COLO829 (cell line): ENCODE measurements at regions not wholly inside any gene's neighbourhood (a gene's known extent, or its start where the extent isn't known, plus 50 kb on each side); places are given as distances from the start of the nearest gene placed in this dataset.

ENCODE experiments used
- DNase-seq: peaks from one replicate; pipeline ENCODE4 v3.0.0; 2012; ENCODE audit warnings: low spot score

DNA sequence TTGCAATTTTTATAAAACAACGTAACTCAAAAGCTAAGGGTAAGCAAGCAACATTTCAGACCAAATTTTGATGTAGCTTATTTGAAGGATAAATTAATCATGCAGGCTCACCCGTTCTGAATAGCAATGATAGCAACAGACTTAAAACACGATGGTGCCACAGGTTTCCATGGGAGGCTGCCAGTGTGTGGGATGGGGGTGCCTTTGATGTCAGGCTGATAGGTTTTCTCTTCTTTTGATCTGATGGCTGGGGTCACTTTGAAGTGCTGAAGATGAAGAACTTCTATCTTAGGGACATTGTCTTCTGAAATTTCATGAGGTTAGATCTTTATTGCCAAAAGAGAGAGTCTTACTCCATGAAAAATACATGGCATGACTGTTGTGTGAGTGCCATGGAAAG, 206.8 kb downstream of the LPIN1 start:
- DNase-seq, result no peak

DNA sequence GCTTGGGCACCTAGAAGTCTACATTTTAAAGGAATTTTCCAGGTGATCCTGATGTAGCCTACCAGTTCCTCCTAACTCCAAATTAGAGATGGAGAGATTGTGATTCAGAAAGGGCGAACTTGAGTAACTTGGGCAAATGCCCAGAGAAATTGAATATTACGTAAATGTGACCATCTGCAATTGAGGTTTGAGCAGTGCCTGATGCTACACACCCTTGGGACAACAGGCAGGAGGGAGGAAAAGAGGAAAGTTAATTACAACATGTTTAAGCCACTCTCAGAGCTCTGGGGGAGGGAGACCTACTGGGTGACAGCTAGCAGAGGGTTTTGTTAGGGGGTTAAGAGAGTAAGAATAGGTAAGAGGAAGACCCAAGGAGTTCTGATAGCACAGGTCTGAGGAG, 208.9 kb downstream of the LPIN1 start:
- no peak for DNase-seq

DNA sequence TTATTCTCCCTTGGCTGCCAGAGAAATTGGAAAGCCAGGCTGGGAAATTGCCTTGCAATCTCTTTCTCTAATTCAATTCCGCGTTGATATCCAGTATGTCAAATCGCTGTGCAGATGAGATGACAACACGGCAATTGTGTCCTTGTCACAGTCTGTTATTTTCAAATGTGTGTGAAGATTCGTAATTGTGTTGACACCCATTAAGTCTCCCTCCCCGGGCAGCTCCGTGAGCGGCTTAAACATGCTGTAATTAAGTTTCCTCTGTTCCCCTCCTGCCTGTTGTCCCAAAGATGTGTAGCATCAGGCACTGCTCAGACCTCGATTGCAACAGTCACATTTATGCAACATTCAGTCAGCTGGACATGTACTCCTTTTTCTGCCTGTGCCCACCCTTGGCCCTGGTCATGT, 209.5 kb downstream of the LPIN1 start:
- DNase-seq, result no peak

DNA sequence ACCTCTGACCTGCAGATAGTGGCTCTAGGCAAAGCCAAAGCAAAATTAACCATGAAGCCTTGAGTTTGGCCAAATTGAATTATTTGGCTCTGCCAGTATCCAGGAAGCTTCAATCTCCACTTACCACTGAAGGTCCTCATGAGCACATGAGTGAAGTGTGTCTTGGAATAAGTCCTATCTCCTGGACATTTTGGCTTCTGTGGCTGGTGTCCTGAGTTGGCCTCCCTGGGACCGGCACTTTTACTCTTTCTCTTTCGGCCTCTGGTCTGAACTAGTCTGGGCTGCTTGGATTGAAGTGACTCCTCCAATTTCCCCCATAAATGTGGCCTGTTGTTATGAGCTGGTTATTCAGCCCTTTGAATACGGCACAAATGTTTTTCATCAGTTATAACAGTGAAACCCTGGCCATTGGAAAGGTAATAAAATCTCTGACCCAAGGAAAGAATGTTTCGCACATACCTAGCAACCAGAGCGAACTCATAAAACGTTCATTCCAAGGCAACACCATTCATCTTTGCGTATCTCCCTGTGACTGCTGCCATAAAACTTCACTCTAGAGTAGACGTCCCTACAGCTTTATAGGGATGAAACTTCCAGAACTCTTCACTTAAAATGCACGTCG, 216.4 kb downstream of the LPIN1 start:
- no peak for DNase-seq

DNA sequence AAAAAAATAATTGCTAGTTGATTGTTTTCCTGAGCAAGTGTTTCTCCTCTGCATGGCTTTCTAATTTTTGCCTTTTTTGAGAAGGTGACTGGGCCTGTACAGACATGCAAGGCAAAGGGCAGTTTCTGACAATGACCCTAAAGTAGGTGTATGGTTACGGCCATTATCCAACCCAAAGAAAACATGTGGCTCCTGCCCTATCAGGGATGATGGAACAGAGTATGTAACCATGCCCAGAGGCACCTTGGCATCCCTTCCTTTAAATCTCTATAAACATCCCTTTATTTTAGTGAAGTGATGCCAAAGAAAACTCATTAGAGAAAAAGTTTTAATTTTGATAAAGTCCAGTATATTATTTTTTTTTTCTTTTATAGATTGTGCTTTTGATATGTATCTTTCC, 217.5 kb downstream of the LPIN1 start:
- DNase-seq, result no peak

DNA sequence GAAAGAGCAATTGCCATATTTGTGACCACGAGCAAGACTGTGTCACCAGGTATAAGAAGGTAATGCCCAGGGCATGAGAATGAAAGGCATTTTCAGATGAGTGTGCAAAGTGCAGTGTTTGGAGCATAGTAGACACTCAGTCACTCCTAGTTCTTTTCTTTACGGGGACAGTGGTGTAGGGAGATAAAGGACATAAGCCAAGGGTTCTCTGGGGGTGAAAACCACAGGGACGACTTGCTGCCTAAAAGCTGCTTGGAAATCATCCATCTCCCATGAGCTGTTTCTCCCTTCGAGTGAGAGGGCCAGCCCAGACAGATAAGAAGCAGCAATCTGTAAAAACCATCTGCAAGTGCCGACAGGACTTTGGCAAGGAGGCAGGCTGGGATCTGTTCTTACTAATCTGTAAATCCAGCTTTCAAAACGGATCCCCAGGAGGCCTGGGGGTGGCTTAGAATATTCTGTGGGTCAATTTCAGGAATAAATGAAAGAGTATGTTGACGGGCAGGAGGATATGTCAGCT, 221.6 kb downstream of the LPIN1 start:
- DNase-seq, result no peak

DNA sequence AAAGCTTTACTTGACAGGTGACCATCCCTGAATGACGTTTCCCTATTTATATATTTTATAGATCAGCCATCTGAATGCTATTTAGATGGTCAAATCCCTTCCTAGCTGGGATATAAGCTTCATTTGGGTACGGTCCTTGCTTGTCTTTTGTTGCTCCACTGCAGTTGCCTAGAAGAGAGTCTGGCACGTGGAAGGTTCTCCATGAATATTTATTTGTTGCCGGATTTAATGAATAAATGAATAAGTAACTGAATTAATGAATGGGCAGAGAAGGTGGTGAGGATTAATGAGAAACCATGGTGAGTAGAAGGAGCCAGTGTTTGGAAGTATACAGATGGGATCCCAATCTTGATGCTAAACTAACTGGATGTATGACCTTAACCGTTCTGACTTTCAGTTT, 222.1 kb downstream of the LPIN1 start:
- no peak for DNase-seq

- no peak for DNase-seq
These were observed 223.3 kb downstream of the LPIN1 start for GRCh38 chr2:11969774-11970173.

GRCh38 chr2:11974573-11974972, 228.1 kb downstream of the LPIN1 start:
- DNase-seq, result no peak

GRCh38 chr2:11975373-11975772, 228.9 kb downstream of the LPIN1 start:
- no peak for DNase-seq

GRCh38 chr2:11976073-11976472, 229.6 kb downstream of the LPIN1 start:
- no peak for DNase-seq

DNA sequence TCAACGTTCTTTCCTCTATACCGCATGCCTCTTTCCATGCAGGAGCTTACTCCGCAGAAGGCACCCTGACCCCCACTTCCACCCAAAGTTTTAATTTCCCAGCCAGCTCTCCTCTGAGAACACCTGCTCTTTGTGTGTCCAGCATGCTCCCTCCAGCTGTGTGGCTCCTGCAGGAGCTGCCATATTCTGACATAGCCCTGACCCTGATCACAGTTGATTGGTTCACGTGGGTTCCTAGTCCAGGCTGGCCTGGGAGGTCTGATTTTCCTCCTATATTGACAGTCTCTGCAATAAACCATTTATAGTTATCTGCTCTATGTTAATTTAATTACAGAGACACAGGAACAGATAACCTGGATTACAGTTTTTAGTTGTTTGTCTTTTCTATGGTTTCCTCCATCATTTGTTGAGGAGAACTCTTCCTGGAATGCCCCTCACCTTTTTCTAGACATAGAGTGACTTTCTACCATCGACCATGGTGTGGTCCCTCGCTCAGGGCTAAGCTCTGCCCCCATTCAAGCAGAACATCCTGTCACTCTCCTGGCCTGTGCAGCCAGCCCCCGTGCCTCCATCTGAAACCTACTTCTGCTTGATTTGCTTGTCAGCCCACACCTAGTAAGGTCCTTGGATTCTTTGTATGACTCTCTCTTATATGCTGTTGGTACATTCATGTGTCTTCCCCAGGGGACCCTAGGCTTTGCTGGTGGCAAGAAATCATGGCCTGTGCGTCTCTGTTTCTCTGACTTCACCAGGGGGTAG, 231.5 kb downstream of the LPIN1 start:
- no peak for DNase-seq

GRCh38 chr2:11980809-11981208, 234.4 kb downstream of the LPIN1 start:
- no peak for DNase-seq

- no peak for DNase-seq
These were observed 237.0 kb downstream of the LPIN1 start for GRCh38 chr2:11983401-11983800.

GRCh38 chr2:11983870-11984269, 237.4 kb downstream of the LPIN1 start:
- no peak for DNase-seq

DNA sequence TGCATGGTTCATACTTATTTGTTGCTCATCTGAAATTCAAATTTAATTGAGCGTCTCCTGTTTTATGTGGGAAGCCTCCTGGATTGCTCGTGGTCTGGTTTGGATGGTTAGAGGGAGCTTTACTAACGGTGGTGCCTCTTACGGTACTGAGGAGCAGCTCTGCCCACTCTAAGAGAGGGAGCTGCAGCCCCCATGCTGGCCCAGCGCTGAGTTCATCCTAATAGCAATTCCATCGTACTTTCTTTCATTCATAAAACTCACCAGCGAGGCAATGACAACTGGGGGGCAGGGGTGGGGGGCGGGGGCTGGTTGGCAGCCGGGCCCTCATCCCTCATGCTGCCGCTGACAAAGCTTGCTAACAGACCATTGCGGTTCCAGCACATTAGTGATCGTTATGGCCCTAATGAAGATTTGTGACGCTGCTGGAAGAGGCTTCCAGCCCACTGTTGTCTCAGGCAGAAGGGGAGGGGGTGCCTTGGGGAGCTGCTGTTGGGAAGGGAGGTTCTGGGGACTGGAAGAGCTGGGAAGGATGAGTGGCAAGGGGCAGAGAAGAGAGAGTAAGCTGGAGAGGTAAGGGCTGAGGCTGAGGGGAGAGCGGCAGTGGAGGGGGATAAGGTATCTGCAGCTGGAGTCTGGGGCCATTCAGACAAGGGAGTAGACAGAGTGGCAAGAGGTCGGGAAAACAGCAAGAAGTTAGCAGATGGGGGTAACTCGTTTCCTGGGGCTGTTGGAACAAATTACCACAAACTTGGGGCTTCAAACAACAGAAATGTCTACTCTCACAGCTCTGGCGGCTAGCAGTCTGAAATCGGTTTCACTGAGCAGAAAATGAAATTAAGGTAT, 238.1 kb downstream of the LPIN1 start:
- DNase-seq, result no peak

DNA sequence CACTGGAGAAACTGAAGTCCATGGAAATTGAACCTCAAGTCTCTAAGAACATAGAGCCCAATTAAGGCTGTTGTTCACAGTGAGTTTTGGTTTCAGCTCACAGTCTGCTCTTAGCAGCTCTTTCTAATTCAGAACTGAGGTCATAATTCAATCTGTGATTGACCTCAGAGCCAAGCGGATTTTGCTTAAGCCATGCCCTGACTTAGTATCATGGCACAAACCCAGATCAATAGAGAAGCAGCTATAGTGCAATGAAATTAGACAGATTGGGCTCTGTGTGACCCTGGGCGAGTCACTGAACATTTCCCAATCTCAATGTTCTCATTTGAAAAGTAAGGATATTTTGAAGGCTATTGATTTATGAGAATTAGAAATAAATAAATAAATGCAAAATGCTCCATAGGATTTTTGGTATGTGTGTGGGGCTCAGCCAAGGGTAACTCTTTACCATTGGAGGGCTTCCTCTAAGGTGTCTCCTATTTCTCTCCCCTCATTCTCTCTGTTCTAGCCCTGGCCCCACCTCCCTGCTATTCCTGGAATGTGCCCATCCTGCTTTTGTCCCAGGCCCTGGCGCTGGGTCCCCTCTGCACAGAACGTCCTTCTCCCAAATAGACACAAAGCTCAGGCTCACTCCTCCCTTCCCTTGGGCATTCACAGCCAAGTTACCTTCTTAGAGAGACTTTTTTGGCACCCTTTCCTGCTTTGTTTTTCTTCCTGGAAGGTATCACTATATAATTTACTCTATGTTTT, 239.6 kb downstream of the LPIN1 start:
- no peak for DNase-seq

GRCh38 chr2:11987151-11987550, 240.7 kb downstream of the LPIN1 start:
- no peak for DNase-seq

DNA sequence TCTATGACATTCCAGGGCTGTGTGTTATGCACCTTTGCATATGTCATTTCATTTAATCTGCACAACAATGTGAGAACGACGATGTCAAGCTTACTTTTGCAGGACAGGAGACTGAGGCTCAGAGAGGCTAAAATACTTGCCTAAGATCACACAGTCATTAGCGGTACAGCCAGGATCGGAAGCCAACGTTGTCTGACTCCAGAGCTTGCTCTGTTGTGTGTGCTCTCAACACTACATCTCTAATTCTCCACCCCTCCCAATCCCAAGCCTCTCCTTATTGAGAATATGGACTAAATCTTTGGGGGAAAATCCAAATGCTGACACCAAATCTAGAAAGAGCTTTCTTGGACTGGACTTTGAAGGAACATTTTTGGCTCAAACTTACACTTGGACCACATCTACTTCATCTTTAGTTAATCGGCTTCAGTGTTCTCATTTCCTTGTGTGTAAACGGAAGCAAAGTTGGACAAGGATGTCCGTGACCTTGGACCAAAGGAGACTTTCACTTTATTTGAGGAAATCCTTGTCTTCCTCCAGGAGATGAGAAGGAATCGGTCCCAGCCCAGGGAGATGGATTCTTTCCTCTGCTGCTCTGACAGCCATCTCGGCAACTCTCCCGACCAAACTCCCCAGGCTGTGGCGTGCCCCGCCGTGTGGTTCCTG, 242.4 kb downstream of the LPIN1 start:
- DNase-seq, result no peak

DNA sequence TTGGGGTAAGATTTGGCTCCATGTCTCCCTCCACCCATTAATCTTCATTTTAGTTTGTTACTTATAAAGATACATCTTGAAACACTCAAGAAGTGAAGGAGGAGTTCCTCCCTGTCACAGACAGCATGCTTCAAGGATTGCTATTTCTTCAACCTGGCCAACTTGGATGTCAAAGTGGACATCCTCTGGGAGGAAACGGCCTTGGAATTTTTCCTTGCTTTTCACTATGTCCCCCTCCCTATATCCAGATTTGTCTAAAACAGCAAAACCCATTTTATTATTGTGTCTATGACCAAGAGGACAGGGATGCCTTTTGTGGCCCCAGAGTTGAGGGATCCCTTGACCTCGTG, 242.9 kb downstream of the LPIN1 start:
- DNase-seq, result no peak

GRCh38 chr2:11990576-11990975, 244.1 kb downstream of the LPIN1 start:
- no peak for DNase-seq

DNA sequence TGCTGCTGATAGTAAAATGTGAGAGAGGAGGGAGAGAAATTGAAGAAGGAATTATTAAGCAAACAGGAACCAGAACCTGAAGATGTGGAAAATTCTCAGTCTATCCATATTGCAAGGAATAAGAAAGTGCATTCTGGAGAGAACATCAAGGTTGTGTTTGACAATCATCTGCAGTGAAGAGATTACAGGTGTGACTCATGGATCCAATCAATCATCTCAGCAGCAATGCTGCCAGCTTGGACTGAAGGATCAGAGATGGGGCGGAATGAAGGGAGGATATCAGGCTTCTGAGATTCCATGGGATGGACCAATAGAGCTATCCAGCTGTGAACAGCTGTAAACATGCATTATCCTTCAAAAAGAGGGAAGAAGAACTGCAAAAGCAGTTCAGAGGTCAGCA, 247.3 kb downstream of the LPIN1 start:
- no peak for DNase-seq
